HG03108 (cell line): ENCODE measurements at regions not wholly inside any gene's neighbourhood (a gene's known extent, or its start where the extent isn't known, plus 50 kb on each side); places are given as distances from the start of the nearest gene placed in this dataset.

Experiments
- ATAC-seq: cut with Tn5 transposase; IDR thresholded peaks from one replicate; pipeline ENCODE4 v1.9.1; 2021; ENCODE audit warnings: moderate library complexity; ENCODE audit not compliant: unreplicated experiment

DNA sequence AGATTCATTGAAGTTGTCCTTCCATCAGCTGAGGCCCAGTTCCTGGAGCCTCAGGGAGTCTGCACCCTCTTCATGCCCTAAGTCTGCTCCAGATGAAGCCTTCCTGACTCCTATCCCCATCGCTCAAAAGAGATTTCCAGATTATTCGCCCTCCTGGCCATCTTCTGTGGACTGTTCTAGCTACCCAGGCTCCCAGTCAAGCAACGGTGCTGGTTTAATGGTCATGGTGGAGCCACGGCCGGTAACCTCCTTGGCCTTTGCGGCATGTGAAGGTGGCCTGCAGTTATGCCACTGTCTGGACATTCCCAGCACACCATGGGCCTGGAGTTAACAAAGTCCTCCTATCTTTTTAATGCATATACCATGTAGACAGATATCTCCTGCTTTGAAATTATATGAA, 140.1 kb upstream of the ASB18 start:
- no peak for ATAC-seq

DNA sequence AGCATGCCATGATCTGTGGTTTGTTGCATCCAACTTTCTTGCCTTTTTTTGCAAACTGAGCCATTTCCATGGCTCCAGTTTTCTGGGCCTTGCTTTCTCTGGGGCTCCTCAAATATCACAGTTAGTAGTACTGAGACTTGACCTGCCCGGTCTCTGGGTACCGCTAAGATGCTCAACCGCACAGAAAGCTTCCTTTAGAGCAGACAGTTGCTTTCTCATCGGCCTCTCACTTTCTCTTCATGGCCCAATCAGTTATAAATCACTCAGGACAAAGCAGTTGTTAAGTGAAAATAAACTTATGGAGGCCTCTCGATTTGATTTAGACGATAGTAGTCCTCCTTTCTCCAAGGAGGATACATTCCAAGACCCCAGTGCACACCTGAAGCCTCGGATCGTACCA, 141.2 kb upstream of the ASB18 start:
- ATAC-seq, result no peak

DNA sequence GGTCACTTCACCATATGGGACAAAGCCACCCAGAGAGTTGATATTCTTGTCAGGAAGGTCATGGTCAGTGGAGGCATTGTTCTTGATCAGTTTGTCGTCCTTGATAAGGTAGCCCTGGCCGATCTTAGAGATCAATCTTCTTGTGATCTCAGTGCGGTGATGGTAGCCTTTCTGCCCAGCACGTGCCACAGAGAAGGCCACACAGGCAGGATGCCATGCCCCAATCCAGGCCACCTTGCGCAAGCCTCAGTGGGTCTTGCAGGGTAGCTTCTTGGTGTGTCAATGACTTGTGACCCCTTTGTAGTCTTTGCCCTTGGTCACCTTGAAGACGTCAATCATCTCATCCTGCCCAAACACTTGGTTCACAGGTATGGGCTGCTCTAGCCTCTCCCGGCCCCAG, 143.9 kb upstream of the ASB18 start:
- ATAC-seq, result no peak

DNA sequence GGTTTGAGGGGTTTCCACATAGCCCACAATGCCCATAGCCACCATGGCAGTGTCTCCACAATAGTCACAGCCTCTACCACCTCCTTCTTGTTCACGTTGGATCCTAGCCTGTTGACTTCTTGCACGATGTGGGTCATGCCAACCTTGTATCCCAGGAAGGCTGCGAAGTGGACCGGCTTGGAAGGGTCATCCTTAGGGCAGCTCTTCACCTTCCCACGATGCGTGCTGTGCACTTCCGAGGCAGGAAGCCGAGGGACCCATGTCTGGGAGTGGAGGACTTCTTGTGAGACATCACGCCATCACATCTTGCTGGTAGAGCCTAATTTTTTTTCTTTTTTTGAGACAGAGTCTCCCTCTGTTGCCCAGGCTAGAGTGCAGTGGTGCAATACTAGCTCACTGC, 144.6 kb upstream of the ASB18 start:
- no peak for ATAC-seq

DNA sequence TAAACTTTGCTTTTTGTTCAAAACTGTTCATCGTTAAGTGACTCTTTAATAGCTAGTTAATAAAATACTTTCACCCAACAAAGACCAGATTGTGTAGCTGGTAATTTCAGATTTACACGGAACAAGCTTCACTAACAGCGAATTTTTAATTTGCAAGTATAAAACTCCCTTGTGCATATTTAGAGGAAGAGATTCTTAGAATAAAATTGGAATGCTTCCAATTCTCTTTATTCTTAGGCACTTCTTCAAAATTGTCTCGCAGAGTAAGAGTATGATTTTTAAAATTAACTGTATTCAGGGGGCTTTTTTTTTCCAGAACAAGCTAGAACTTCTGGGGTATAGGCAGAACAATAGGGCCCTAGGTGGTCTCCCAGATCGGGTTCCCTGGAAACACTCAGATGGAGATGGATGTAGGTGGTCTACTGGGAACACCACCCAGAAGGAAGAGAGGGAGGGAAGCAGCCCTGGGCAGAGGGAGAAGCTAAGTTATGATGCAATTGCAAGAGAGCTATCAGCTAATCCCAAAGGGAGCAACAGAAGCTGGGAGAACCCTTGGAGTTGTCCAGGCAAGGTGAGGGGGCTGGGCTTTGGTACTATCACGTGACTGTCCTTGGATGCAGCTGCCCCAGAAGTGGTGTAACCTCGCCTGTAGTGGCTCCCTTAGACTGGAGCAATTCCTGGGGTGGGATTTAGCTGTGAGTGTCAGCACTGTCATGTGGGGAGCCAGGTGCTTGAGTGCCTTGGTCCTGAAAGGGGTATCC, 151.7 kb upstream of the ASB18 start:
- no peak for ATAC-seq

DNA sequence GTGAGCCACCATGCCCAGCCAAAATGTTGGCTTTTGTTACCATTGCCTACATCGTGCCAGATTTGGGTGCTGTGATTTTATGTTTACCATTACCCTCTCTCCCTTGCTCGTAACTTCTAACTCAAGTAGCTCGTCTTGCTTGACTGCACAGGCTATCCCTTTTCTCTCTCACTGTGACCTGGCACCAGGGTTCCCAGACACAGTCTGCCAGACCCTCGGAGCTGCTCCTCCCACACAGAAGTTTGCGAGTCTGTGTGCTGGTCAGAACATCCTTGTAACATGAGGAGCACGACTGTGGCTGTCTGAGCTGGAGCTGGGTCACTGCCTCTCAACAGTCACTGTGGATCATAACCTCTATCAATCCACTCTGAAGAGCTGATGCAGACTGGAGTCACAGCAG, 152.5 kb upstream of the ACKR3 start:
- no peak for ATAC-seq

DNA sequence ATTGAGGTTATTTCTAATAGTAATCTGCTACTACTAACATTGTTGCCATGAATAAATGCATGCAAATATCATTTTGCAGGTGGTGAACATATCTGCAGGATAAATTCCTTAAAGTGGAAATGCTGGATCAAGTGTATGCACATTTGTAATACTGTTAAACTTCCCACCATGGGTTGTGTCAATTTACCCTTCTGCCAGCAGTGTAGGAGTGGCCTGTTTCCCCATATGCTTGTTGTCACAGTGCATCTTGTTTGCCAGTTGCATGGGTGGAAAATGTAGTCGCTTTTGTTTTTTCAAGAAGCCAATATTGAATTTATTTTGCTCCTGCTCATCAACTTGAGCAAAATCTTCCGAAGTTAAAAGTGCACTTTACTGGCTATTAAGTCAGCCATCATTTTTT, 139.0 kb upstream of the ACKR3 start:
- no peak for ATAC-seq

DNA sequence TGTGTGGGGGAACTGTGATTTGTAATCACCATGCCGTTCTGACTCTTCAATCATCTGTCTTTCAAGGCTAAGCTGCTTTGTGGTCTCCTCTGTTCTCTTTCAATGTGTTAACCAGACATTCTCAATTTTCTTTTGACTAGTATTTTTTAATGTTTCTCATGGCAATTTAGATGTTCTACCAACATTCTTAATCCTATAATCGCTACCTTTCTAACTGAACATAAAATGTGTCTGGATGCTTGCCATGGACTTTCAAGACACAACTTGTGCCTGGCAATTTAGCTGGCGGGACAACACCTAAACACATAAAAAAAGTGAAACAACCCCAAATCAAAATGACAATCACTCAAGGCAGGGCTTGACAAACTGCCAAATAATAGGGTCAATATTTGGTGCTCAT, 135.0 kb upstream of the ACKR3 start:
- no peak for ATAC-seq

DNA sequence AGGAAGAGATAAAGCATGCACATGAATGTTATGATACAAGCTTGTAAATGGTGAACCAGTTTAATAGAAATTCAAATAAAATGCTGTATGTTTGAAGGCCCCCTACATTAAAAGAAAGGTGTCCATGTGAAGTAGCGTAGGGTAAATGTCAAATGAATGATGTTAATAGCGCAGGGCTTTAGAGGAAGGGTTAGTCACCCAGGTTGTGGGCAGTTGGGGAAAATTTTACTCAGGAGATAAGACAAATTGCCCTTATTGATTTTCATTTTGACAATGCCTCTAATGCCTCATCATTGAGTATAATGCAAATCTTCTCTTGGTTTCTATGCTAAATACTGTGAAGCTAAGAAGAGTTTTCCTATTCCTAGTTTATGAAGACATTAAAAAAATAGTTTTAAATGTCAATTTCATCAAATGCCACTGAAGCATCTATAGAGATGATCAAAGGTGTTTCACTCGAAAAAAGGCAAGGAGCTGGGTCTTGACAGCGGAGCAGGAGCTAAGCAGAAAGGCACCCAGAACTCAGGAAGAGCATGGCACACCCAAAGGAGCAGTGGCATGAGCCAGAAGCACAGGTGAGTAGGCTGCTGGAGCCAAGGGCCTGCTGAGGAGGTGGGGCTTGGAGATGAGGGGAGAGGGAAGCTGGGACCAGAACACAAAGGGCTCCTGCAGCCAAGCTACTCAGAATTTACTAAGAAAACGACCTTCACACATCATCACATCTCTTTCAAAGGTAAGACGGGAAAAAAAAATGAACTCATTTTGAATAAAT, 129.3 kb upstream of the ACKR3 start:
- no peak for ATAC-seq

DNA sequence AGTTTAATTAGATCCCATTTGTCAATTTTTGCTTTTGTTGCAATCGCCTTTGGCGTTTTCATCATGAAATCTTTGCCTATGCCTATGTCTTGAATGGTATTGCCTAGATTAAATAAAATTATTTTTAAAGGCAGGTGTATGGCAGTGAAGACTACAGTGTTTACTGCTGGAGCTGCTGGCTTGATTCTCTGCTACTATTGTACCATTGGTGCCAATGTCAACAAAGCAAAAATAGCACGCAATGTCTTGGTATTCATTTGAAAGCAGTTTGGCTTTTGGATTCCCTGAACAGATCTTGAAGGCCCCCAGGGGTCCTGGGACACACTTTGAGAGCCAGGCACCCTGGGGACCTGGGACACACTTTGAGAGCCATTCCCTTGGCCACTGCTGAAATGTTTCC, 125.4 kb upstream of the ACKR3 start:
- ATAC-seq, result no peak

DNA sequence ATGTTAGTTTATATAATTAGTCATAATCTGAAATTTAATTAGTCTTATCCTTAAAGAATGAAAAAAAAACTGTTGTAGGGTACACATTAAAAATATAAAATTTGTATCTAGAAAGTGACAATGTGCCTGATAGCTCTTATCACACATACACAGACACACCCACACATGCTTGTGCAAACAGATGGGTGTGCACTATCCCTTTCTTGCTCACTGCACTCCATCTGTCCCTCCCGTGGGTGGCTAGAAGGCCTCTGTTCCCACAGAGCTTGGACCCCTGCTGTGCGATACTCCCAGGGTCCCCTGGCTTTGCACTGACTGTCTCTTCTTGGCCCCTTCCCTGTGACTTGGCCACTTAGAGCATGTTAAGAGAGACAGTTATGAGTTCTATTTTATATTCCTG, 123.9 kb upstream of the ACKR3 start:
- no peak for ATAC-seq

DNA sequence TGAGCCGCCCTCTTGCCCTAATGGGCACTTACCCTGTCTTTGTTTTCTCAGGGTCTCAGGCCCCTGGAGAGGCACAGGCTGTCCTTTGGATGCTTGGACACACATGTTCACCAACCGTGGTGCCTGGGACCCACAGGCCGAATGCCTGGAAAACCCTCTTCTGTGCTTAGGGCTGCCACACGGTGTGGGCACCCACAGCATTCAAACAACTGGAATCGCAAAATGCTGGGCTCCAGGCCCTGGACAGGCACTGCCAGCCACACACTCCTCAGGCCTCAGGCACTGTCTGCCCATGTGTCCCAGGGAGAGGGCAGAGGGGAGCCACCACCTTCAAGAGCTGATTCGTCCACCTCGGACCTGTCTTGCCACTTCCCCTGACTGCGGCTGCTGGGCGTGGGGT, 123.1 kb upstream of the ACKR3 start:
- ATAC-seq, result no peak

DNA sequence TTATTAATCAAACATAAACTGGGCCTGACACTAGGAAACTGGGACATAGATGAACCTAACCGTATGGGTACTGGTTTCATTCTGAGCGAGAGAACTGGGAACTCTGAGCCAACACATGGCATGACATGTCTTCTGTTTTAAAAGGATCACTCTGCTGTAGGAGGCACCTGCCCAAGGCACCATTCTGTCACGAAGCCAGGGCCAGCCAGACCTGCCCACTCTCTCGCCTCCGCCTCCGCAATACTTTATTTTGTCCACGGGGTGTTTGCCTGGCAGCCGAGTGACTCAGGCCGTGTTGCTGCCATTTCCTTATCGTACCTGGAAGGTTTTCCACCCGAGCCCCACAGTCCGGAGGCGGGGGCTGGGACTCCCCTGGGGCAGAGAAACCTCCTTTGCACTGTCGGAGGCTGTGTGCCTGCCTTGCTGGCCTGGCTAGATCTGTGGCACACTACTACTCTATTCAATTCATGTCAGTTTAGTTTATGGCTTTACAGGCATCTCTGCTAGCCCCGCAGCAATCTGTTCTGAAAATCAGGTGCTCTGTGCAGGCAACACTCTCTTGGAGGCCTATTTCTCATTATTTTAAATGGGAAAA, 120.4 kb upstream of the ACKR3 start:
- no peak for ATAC-seq

DNA sequence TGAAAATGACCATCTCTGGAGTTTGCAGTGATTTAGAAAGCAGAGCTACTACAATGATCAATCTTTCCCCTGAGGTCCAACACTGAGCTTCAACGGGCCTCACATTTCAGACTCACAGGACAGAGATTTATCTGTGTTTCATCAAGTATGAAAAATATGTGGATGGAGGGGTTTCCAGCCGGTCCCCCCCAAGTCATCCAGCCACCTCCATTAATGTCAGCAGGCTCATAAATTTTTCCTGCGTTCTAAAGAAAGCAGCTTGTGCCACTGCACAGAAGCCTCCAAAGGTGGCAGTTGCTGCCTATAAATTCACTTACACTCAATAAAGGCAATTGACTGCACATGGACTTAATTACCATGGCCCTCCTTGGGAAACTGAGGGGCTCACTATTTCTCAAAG, 117.4 kb upstream of the ACKR3 start:
- ATAC-seq, result no peak

DNA sequence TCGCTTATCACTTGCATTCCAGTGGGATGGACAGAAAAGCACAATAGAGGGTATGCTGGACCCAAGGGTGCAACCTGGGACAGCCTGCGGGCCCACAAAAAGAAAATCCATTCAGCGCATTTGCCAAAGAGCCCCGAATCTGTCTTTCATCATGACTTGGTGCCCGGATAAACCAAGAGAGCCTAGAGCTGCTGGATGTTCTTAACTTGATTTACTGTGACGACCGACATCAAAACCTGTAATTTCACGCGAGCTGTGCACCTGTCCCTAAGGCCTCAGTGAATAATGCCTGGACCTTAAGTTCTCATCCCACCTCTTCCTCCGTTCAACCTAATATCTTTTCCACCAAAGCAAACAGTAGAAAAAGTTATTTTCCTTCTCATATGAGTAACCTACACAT, 115.5 kb upstream of the ACKR3 start:
- no peak for ATAC-seq

DNA sequence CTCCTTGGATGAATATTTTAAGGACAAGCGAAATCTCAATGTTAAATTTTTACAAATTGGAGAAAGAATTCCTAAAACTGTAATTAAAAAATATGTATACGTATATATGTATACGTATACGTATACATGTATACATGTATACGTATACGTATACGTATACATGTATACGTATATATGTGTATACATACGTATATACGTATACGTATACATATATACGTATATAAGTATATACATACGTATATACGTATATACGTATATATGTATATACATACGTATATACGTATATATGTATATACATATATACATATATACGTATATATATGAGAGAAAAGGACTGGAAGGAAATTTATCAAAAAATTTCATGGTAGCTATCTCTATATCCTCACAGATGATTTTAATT, 110.2 kb upstream of the ACKR3 start:
- ATAC-seq, result no peak

DNA sequence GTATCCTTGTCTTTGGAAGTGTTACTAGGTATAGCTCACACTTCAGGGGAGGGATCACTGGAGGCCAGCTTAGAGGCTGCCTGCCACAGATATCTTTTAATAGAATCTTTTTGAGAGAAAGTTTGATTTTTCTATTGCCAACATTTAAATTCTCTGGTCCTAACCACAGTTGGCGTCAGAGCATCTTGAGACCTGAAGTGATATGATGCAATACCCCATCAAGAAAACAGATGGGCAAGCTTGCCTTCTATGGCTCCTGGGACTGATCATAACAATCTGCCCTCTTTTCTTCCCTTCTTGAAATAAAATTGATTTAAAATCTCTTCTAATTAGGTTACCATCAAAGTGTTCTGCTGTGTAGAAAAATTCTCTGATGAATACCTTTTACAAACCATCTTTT, 105.5 kb upstream of the ACKR3 start:
- no peak for ATAC-seq

DNA sequence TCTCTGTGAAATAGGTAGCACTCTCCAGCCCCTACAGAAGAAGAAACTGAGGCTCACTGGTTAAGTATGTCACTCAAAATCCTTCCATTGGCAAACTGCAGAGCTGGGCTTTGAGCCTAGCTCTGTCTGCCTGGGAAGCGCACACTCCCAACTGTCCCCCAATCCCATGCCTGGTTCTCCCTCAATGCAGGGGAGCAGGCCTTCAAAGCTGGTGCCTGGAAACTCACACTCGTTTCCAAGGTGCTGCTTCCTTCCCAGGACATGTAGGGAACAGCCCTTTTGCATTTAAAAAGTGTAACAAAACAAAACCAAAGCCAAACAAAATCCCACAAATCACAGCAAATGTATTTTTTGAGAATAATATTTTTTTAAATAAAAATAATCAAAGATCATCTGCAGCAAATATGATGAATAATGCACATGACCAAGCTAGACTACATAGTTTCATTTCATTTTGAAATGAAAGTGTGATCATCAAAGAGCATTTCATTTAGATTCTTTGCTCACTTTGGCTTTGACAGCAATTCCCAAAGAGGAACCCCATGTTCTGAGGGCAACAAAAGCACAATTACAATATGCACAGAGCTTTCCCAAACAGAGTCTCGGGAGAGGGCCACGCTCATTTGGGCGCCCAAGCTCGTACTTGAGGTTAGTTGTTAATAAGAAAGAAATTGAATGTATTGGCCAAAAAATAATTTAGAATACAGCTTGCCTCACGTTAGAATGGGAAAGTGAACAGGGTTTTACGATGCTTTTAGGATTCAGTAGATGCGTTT, 96.7 kb upstream of the ACKR3 start:
- no peak for ATAC-seq

DNA sequence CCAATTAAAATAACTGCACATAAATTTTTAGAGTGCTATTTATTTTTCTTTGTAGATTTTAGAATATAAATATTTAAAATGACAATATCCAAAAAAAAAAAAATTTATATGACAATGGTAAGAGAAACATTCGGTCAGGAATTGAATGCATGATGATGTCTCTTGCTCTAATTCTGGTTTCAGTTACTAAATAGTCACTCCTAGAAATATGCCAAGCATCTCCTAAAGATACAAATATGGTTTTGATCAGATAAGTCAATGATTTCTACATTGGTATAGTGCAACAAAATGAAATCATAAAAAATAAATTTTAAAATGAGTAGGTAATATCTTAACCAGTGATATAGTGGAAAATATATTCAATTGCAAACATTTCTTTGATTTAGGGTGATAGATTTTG, 95.9 kb upstream of the ACKR3 start:
- no peak for ATAC-seq

DNA sequence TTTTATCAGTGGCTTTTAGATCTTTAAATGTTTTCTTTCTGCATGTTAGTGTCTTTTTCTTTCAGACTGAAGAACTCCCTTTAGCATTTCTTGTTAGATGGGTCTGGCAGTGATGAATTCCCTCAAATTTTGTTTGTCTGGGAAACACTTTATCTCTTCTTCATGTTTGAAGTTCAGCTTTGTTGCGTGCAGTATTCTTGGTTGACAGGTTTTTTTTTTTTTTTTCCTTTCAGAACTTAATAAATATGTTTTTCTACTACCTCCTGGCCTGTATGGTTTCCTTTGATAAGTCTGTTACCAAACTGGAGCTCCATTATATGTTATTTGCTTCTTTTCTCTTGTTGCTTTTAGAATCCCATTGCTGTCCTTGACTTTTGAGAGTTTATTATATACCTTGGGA, 89.8 kb upstream of the ACKR3 start:
- ATAC-seq, result no peak

DNA sequence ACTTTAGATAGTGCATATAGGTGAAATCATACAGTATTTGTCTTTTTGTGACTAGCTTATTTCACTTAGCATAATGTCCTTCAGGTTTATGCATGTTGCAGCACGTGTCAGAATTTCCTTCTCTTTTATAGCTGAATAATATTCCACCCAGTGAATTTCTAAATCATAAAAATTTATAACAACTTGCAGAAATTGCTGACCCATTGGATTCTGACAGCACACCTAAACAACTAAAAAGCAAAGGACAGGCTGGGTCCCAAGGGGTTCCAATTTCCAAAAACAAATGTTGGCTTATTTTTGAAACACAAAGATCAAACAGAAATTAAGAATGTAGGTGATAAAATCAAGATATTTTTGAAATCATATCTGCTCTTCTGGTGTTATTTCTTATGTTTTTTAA, 86.5 kb upstream of the ACKR3 start:
- ATAC-seq, result no peak

DNA sequence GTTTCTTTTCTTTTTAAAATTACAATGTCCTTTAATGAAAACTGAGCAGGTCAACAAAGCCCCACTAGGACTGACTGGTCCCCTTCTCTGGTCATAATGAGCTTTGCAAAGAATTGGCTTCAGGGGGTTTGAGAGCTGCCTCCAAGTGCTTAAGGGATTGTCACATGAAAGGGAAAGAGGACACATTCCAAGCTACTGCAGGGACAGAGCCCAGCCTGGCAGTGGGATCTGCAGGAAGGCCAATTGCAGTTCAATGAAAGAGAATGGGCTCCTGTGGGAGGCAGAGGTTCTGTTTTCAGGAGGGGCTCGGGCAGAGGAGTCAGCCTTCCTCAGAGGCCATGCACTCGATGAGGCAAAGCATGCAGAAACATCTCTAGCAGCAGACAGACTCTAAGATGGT, 84.1 kb upstream of the ACKR3 start:
- ATAC-seq, result no peak
